K562 (cell line): ENCODE measurements at regions not wholly inside any gene's neighbourhood (a gene's known extent, or its start where the extent isn't known, plus 50 kb on each side); places are given as distances from the start of the nearest gene placed in this dataset.

Source experiments
- ATAC-seq: fragments of 200-7000 bp; cut with Tn5 transposase; 3 replicates; pipeline ENCODE4 v1.9.1; 2020; ENCODE audit warnings: moderate library complexity
- BruUV-seq: library from RNA; stranded (reverse); fragments of 400-500 nt; replicated peaks from 2 replicates; lab custom pipeline; 2021; lab: Mats Ljungman, UMichigan
- CTCF ChIA-PET: fragments of 300-600 bp; formaldehyde crosslinking; extraction: SDS; loops from one replicate; lab custom pipeline; 2021; ENCODE audit warnings: low intra/inter-chr PET ratio; lab: Yijun Ruan, JAX
- POLR2A ChIA-PET: fragments of 300-600, 350-650 bp; sonication (Branson Sonifier 250); formaldehyde crosslinking; extraction: SDS; loops from one replicate; lab custom pipeline; 2021; ENCODE audit warnings: antibody characterized with exemption, inconsistent platforms; lab: Yijun Ruan, JAX
- DNase-seq, 4 experiments: peaks; one replicate each; pipeline versions ENCODE4 v3.0.0 to v3.0.0-alpha.2; 2011 to 2018; ENCODE audit warnings: low spot score in 3 of 4, mixed read lengths in 3 of 4; ENCODE audit errors: extremely low read depth in 1 of 4
- FAIRE-seq: peaks from 2 replicates; lab custom pipeline; 2011; peaks lifted over from hg19 to GRCh38; lab: Jason Lieb, UNC
- H2AFZ ChIP-seq: 2 replicates; pipeline ENCODE4 v1.6.0; 2011; ENCODE audit warnings: low read depth, low read length, control low read depth, inconsistent platforms
- H3K27ac ChIP-seq: fragments of 200-600 bp; 3 replicates; pipeline ENCODE4 v1.8.0; 2011; ENCODE audit warnings: low read depth, mild to moderate bottlenecking, control low read depth, inconsistent platforms, low read length, moderate library complexity, mixed read lengths; ENCODE audit errors: extremely low read depth
- H3K27me3 ChIP-seq, 2 experiments: fragments of 300-600 bp in 1 of 2; 2 replicates in 1 of 2; 3 replicates in 1 of 2; pipeline versions ENCODE4 v1.6.0 to v1.8.0; 2011; ENCODE audit warnings: inconsistent platforms in 2 of 2, low read length in 2 of 2, mild to moderate bottlenecking in 1 of 2, mixed read lengths in 1 of 2, moderate library complexity in 1 of 2; ENCODE audit not compliant: control insufficient read depth in 2 of 2, insufficient read depth in 2 of 2
- H3K36me3 ChIP-seq: fragments of 300-600 bp; 3 replicates; pipeline ENCODE4 v1.8.0; 2011; ENCODE audit warnings: mild to moderate bottlenecking, low read length, inconsistent platforms; ENCODE audit not compliant: control insufficient read depth, insufficient read depth
- H3K4me1 ChIP-seq, 2 experiments: fragments of 200-600 bp in 1 of 2; replicated peaks in 1 of 2; 2 replicates in 1 of 2; 3 replicates in 1 of 2; pipeline versions ENCODE4 v1.5.1 to v1.8.0; 2011; ENCODE audit warnings: inconsistent platforms in 2 of 2, low read length in 2 of 2, mild to moderate bottlenecking in 1 of 2, mixed read lengths in 1 of 2, moderate library complexity in 1 of 2; ENCODE audit not compliant: control insufficient read depth in 2 of 2, insufficient read depth in 2 of 2
- H3K4me2 ChIP-seq: 2 replicates; pipeline ENCODE4 v1.6.1; 2011; ENCODE audit warnings: low read length, control low read depth, inconsistent platforms, mixed read lengths; ENCODE audit not compliant: insufficient read depth
- H3K4me3 ChIP-seq: fragments of 200-600 bp; sonication (generic), shearing (Covaris generic); 2 replicates; pipeline ENCODE4 v1.5.1; 2016; ENCODE audit warnings: control low read depth, inconsistent platforms
- H3K79me2 ChIP-seq: fragments of 200-600 bp; 3 replicates; pipeline ENCODE4 v1.8.0; 2011; ENCODE audit warnings: low read length, inconsistent platforms; ENCODE audit not compliant: control insufficient read depth, insufficient read depth
- H3K9ac ChIP-seq, 2 experiments: 2 replicates each; pipeline versions ENCODE4 v1.6.0 to v1.6.1; 2011; ENCODE audit warnings: low read depth in 2 of 2, low read length in 2 of 2, control low read depth in 1 of 2, inconsistent platforms in 1 of 2, mild to moderate bottlenecking in 1 of 2, mixed read lengths in 1 of 2; ENCODE audit not compliant: insufficient read depth in 1 of 2
- H3K9me1 ChIP-seq: one replicate; pipeline ENCODE4 v1.6.0; 2011; ENCODE audit warnings: inconsistent platforms, mild to moderate bottlenecking, low read length, moderate library complexity; ENCODE audit not compliant: control insufficient read depth, insufficient read depth
- H3K9me3 ChIP-seq: replicated peaks from 2 replicates; pipeline ENCODE4 v1.5.1; 2011; ENCODE audit warnings: low read depth, low read length, inconsistent platforms; ENCODE audit not compliant: control insufficient read depth, insufficient read depth
- H4K20me1 ChIP-seq: replicated peaks from 2 replicates; pipeline ENCODE4 v1.6.1; 2011; ENCODE audit warnings: low read length, inconsistent platforms, mixed read lengths; ENCODE audit not compliant: control insufficient read depth, insufficient read depth
- ATF4 ChIP-seq: fragments of 450-650 bp; formaldehyde crosslinking; IDR thresholded peaks from 2 replicates; pipeline ENCODE4 v1.4.0; 2022; ENCODE audit warnings: mild to moderate bottlenecking, moderate library complexity
- CBX5 ChIP-seq: IDR thresholded peaks from 2 replicates; pipeline ENCODE4 v1.6.1; 2014; ENCODE audit warnings: low read depth, borderline replicate concordance
- CEBPG ChIP-seq, 3 experiments: fragments of 200-800 bp in 1 of 3; sonication (Bioruptor generic) in 1 of 3; sonication (generic) in 1 of 3; formaldehyde crosslinking in 1 of 3; IDR thresholded peaks in 2 of 3; conservative IDR thresholded peaks in 1 of 3; 2 replicates each; pipeline versions ENCODE4 v1.6.1 to v1.8.0; 2016 to 2022; ENCODE audit warnings: missing compliant biosample characterization in 2 of 3, missing genetic modification characterization in 2 of 3, mild to moderate bottlenecking in 1 of 3, missing genetic modification reagents in 1 of 3
- MTA3 ChIP-seq: fragments of 450-650 bp; formaldehyde crosslinking; IDR thresholded peaks from 2 replicates; pipeline ENCODE4 v1.6.1; 2017; ENCODE audit warnings: mild to moderate bottlenecking, borderline replicate concordance
- NCOA4 ChIP-seq: fragments of 450-650 bp; IDR thresholded peaks from 2 replicates; pipeline ENCODE4 v1.6.1; 2018; ENCODE audit warnings: mild to moderate bottlenecking; ENCODE audit not compliant: partially characterized antibody
- NUFIP1 ChIP-seq: fragments of 450-650 bp; IDR thresholded peaks from 2 replicates; pipeline ENCODE4 v1.6.1; 2018; ENCODE audit not compliant: partially characterized antibody
- PRMT5 ChIP-seq: sonication (generic); formaldehyde crosslinking; IDR thresholded peaks from 2 replicates; pipeline ENCODE4 v1.5.0; 2020; ENCODE audit warnings: missing genetic modification reagents
- SOX6 ChIP-seq: fragments of 450-650 bp; IDR thresholded peaks from 2 replicates; pipeline ENCODE4 v1.6.1; 2014; ENCODE audit warnings: mild to moderate bottlenecking
- TAL1 ChIP-seq: fragments of 450-650 bp; IDR thresholded peaks from 2 replicates; pipeline ENCODE4 v1.6.1; 2016; ENCODE audit warnings: mild to moderate bottlenecking
- TARDBP ChIP-seq: fragments of 450-650 bp; IDR thresholded peaks from 2 replicates; pipeline ENCODE4 v1.6.1; 2016
- TFE3 ChIP-seq: fragments of 450-650 bp; formaldehyde crosslinking; IDR thresholded peaks from 2 replicates; pipeline ENCODE4 v1.4.0; 2020; ENCODE audit warnings: mild to moderate bottlenecking, mixed read lengths
- UBTF ChIP-seq, 2 experiments: IDR thresholded peaks; 2 replicates each; pipeline ENCODE4 v1.6.1; 2012; ENCODE audit warnings: improper control_type of control experiment in 2 of 2, low read depth in 2 of 2, low read length in 2 of 2, borderline replicate concordance in 1 of 2
- ZNF184 ChIP-seq: sonication (generic); formaldehyde crosslinking; IDR thresholded peaks from 2 replicates; pipeline ENCODE4 v1.5.0; 2020; ENCODE audit warnings: missing genetic modification reagents
- ZNF589 ChIP-seq: fragments of 200-800 bp; sonication (Bioruptor generic); IDR thresholded peaks from 2 replicates; pipeline ENCODE4 v1.6.1; 2016; ENCODE audit warnings: low read depth, missing genetic modification characterization, missing compliant biosample characterization
- WGBS: fragments of 100-300 bp; shearing (Covaris generic); methylation state at CpG from one replicate; pipeline ENCODE4 v1.1.6; 2016; ENCODE audit warnings: low coverage, mixed read lengths; ENCODE audit not compliant: insufficient coverage; ENCODE audit errors: missing lambda C conversion rate; 5-methylcytosine and 5-hydroxymethylcytosine counted together
- in situ Hi-C: fragments of 300-500 bp; cut with MboI; formaldehyde crosslinking; loops from 4 replicates; pipeline ENCODE4 v1.15.0; 2018; ENCODE audit warnings: inconsistent platforms, mixed read lengths
- intact Hi-C: fragments of 100-400 bp; cut with micrococcal nuclease; formaldehyde crosslinking; loops from 2 replicates; pipeline ENCODE4 v1.14.2; 2022

GRCh38 chr12:78338054-78338785 lies 507.5 kb downstream of the NAV3 start:
- H3K79me2 ChIP-seq, result no peaks in the 10 kb centered on the region
- no peak for FAIRE-seq
- H3K4me3 ChIP-seq, result no peak overlapping the region
- no peak overlapping the region for H3K27ac ChIP-seq
- ATAC-seq, result no peak
- no peaks in the 10 kb centered on the region for H4K20me1 ChIP-seq
- no peak overlapping the region for H3K4me2 ChIP-seq
- H2AFZ ChIP-seq, result no peak overlapping the region
- no peaks in the 10 kb centered on the region for H3K9me3 ChIP-seq
- H3K27me3 ChIP-seq, result no peaks in the 10 kb centered on the region
- intact Hi-C loops, result no loop called here
- H3K36me3 ChIP-seq, result no peaks in the 10 kb centered on the region
- 0% methylated on average over 2 of the region's 2 CpGs for WGBS
- no peaks in the 10 kb centered on the region for H3K9me1 ChIP-seq
- ChIA-PET POLR2A (no interaction called here), CTCF (no interaction called here)
- H3K4me1 ChIP-seq, result no peaks in the 10 kb centered on the region
- no TSS peak for BruUV-seq
- in situ Hi-C loops, result no loop called here
- DNase-seq, result no peak
- H3K9ac ChIP-seq, result no peak overlapping the region
- no peak for TF ChIP-seq ZNF589
- no peak for TF ChIP-seq TAL1
- TF ChIP-seq TFE3 (CRISPR knock-in tag), result no peak
- TF ChIP-seq PRMT5 (CRISPR knock-in tag), result no peak
- TF ChIP-seq ZNF184 (CRISPR knock-in tag), result no peak
- TF ChIP-seq TARDBP, result no peak
- TF ChIP-seq NUFIP1, result no peak
- TF ChIP-seq SOX6, result no peak
- TF ChIP-seq UBTF (IDR thresholded peaks at IDR 0.05; ENCODE audit: borderline replicate concordance in 1 of 2, low read depth in 2 of 2, low read length in 2 of 2), result no peak
- no peak for TF ChIP-seq NCOA4
- TF ChIP-seq CEBPG (CRISPR knock-in tag; IDR thresholded peaks at IDR 0.05), result no peak
- TF ChIP-seq CEBPG (tag; conservative IDR thresholded peaks at IDR 0.05 in 1 of 2, IDR thresholded peaks at IDR 0.05 in 1 of 2), result no peak
- TF ChIP-seq CBX5, result no peak
- no peak for TF ChIP-seq ATF4 (CRISPR knock-in tag)
- no peak for TF ChIP-seq MTA3
